Neuronal stem cell (in vitro differentiated cells): ENCODE measurements at regions not wholly inside any gene's neighbourhood (a gene's known extent, or its start where the extent isn't known, plus 50 kb on each side); places are given as distances from the start of the nearest gene placed in this dataset.

ENCODE experiments used
- DNase-seq: peaks from one replicate; pipeline ENCODE4 v3.0.0-alpha.2; 2013; ENCODE audit warnings: low spot score
- H2AFZ ChIP-seq: one replicate; pipeline ENCODE4 v1.6.1; 2013; ENCODE audit warnings: mild to moderate bottlenecking, low read length, inconsistent platforms
- H2AK5ac ChIP-seq: 2 replicates; pipeline ENCODE4 v1.6.1; 2013; ENCODE audit warnings: low read depth, mild to moderate bottlenecking, inconsistent platforms, low read length, moderate library complexity, mixed read lengths
- H2BK120ac ChIP-seq: 2 replicates; pipeline ENCODE4 v1.6.1; 2013; ENCODE audit warnings: low read depth, mild to moderate bottlenecking, inconsistent platforms, low read length, moderate library complexity, mixed read lengths
- H2BK12ac ChIP-seq: one replicate; pipeline ENCODE4 v1.6.1; 2013; ENCODE audit warnings: low read length, inconsistent platforms
- H2BK15ac ChIP-seq: 2 replicates; pipeline ENCODE4 v1.6.1; 2013; ENCODE audit warnings: mild to moderate bottlenecking, low read length, inconsistent platforms, mixed read lengths
- H2BK5ac ChIP-seq: one replicate; pipeline ENCODE4 v1.6.1; 2013; ENCODE audit warnings: inconsistent platforms, mild to moderate bottlenecking, low read length, moderate library complexity
- H3K14ac ChIP-seq: one replicate; pipeline ENCODE4 v1.6.1; 2013; ENCODE audit warnings: low read length, inconsistent platforms
- H3K18ac ChIP-seq: 2 replicates; pipeline ENCODE4 v1.6.1; 2013; ENCODE audit warnings: low read length, inconsistent platforms
- H3K23ac ChIP-seq: 2 replicates; pipeline ENCODE4 v1.6.1; 2013; ENCODE audit warnings: low read depth, mild to moderate bottlenecking, mixed read lengths, low read length, inconsistent platforms; ENCODE audit not compliant: poor library complexity
- H3K27ac ChIP-seq: replicated peaks from 3 replicates; pipeline ENCODE4 v1.5.1; 2013; ENCODE audit warnings: low read length, inconsistent platforms
- H3K27me3 ChIP-seq, 3 experiments: 2 replicates each; pipeline ENCODE4 v1.6.1; 2013; ENCODE audit warnings: low read length in 3 of 3, mild to moderate bottlenecking in 2 of 3, inconsistent platforms in 1 of 3, low read depth in 1 of 3, mixed read lengths in 1 of 3, moderate library complexity in 1 of 3; ENCODE audit not compliant: control insufficient read depth in 3 of 3, insufficient read depth in 3 of 3
- H3K36me3 ChIP-seq, 2 donors: replicated peaks in 1 of 2; 2 replicates each; pipeline ENCODE4 v1.6.1; 2013; ENCODE audit warnings: low read length in 2 of 2; ENCODE audit not compliant: control insufficient read depth in 2 of 2, insufficient read depth in 2 of 2
- H3K4ac ChIP-seq: 2 replicates; pipeline ENCODE4 v1.6.1; 2013; ENCODE audit warnings: inconsistent platforms, mild to moderate bottlenecking, low read length, moderate library complexity
- H3K4me1 ChIP-seq, 2 donors: 1 replicate in 1 of 2; 2 replicates in 1 of 2; pipeline ENCODE4 v1.6.1; 2013; ENCODE audit warnings: low read length in 2 of 2, low read depth in 1 of 2; ENCODE audit not compliant: control insufficient read depth in 2 of 2, insufficient read depth in 1 of 2
- H3K4me2 ChIP-seq: one replicate; pipeline ENCODE4 v1.6.1; 2013; ENCODE audit warnings: mild to moderate bottlenecking, low read length, inconsistent platforms; ENCODE audit not compliant: insufficient read depth, poor library complexity, severe bottlenecking
- H3K4me3 ChIP-seq, 2 donors: 2 replicates each; pipeline ENCODE4 v1.5.1; 2013; ENCODE audit warnings: low read length in 2 of 2, mild to moderate bottlenecking in 2 of 2, inconsistent platforms in 1 of 2, moderate library complexity in 1 of 2
- H3K79me1 ChIP-seq: one replicate; pipeline ENCODE4 v1.6.1; 2013; ENCODE audit warnings: low read depth, mild to moderate bottlenecking, inconsistent platforms, low read length, moderate library complexity
- H3K9ac ChIP-seq: one replicate; pipeline ENCODE4 v1.6.1; 2013; ENCODE audit warnings: mild to moderate bottlenecking, low read depth, low read length, inconsistent platforms; ENCODE audit not compliant: poor library complexity
- H3K9me3 ChIP-seq, 2 donors: replicated peaks in 1 of 2; 2 replicates each; pipeline versions ENCODE3 to v1.6.1; 2013; ENCODE audit warnings: low read length in 2 of 2, mild to moderate bottlenecking in 2 of 2, inconsistent platforms in 1 of 2, low read depth in 1 of 2, mixed read lengths in 1 of 2, moderate library complexity in 1 of 2; ENCODE audit not compliant: control insufficient read depth in 2 of 2, insufficient read depth in 1 of 2
- H4K8ac ChIP-seq: one replicate; pipeline ENCODE4 v1.6.1; 2013; ENCODE audit warnings: low read depth, mild to moderate bottlenecking, inconsistent platforms, low read length, moderate library complexity
- H4K91ac ChIP-seq: one replicate; pipeline ENCODE4 v1.6.1; 2013; ENCODE audit warnings: low read length, low read depth, mild to moderate bottlenecking, inconsistent platforms; ENCODE audit not compliant: poor library complexity
- WGBS, 2 donors: extraction: QIAGEN DNeasy Blood & Tissue Kit; methylation state at CpG; one replicate each; pipeline ENCODE4 v1.1.7; 2013; ENCODE audit warnings: missing lambda C conversion rate in 2 of 2, mixed read lengths in 1 of 2; ENCODE audit not compliant: insufficient read length in 2 of 2, insufficient replicate concordance in 1 of 2; ENCODE audit errors: extremely low coverage in 2 of 2; 5-methylcytosine and 5-hydroxymethylcytosine counted together

DNA sequence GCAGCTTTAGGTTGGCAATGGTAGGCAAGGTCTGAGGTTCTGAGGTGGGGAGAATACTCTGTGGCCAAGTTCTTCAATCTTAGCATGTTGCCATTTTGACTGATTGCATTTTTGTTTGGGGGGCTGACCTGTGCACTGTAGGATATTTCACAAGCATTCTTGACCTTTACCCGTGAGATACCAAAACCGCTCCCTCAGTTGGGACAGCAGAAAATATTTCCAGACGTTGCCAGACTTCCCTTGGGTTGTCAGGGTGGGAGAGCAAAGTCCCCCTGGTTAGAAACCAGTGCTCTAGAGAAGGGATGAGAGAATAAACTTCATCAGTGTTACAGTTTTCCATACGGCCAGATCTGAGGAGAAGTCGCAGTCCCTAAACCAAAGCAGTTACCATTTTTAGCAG is 279.6 kb downstream of the TFAP2B start:
- Histone ChIP-seq H3K23ac (no peak overlapping the region), H3K9me3 (no peaks in the 10 kb centered on the region), H2BK120ac (no peak overlapping the region), H2BK15ac (no peak overlapping the region), H3K36me3 (no peaks in the 10 kb centered on the region), H3K9ac (no peak overlapping the region), H3K4me2 (no peak overlapping the region), H2BK12ac (no peak overlapping the region), H2AK5ac (no peak overlapping the region), H3K27ac (no peak overlapping the region), H3K79me1 (no peaks in the 10 kb centered on the region), H3K4me3 (no peak overlapping the region), H3K18ac (no peak overlapping the region), H4K8ac (no peak overlapping the region), H3K27me3 (no peaks in the 10 kb centered on the region), H3K14ac (no peak overlapping the region), H4K91ac (no peak overlapping the region), H2AFZ (no peak overlapping the region), H2BK5ac (no peak overlapping the region), H3K4ac (no peak overlapping the region), H3K4me1 (no peaks in the 10 kb centered on the region)
- no CpG with 5 or more reads among the region's 5 CpGs for WGBS, 2 donors
- DNase-seq: no peak

DNA sequence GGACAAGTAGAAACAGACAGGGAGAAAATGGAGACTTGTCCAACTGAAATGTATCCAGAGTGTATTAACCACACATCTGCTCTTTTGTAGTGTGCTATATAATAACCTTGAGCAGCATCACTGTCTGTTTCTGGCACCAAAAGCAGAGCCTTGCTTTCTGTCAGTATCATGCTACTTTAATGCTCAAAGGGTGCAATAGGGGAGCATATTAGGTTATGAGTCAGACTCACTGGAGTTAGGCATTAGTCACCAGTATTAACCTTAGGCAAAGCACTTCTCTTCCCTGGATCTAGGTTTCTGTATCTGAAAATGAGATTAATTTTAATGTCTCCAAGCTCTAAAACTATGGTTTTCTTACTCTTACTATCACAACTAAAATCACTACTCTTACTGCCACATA is 280.1 kb downstream of the TFAP2B start:
- H2BK120ac ChIP-seq: no peak overlapping the region
- H3K36me3 ChIP-seq: no peaks in the 10 kb centered on the region
- DNase-seq: no peak
- no peak overlapping the region for H3K9ac ChIP-seq
- H3K4ac ChIP-seq: no peak overlapping the region
- no peaks in the 10 kb centered on the region for H3K4me1 ChIP-seq
- H4K91ac ChIP-seq: no peak overlapping the region
- H2BK5ac ChIP-seq: no peak overlapping the region
- H2BK12ac ChIP-seq: no peak overlapping the region
- H3K9me3 ChIP-seq: no peaks in the 10 kb centered on the region
- no peak overlapping the region for H2AK5ac ChIP-seq
- no peak overlapping the region for H3K4me3 ChIP-seq
- H4K8ac ChIP-seq: no peak overlapping the region
- H3K27me3 ChIP-seq: no peaks in the 10 kb centered on the region
- H3K79me1 ChIP-seq: no peaks in the 10 kb centered on the region
- H3K23ac ChIP-seq: no peak overlapping the region
- H3K14ac ChIP-seq: no peak overlapping the region
- H2AFZ ChIP-seq: no peak overlapping the region
- H3K18ac ChIP-seq: no peak overlapping the region
- no peak overlapping the region for H3K4me2 ChIP-seq
- H3K27ac ChIP-seq: no peak overlapping the region
- H2BK15ac ChIP-seq: no peak overlapping the region

DNA sequence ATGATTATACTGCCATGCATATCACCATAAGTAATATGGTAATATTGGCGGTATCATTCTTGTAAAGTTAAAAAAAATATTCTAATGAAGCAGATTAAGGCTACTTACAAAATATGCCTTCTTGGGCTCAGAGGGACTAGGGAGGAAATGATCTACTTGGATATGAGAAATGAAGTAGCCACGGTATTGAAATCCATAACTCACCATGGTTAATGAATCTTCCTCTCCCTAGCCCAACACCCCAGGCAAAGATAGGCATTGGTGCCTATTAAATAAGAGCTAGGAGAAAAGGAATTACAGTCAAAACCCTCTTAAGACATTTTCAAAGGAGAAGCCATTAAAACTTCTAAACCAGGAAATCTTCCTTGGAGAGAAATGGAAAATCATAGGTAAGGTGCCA is 280.5 kb downstream of the TFAP2B start:
- H3K4ac ChIP-seq: no peak overlapping the region
- no peak overlapping the region for H3K9ac ChIP-seq
- H3K23ac ChIP-seq: no peak overlapping the region
- no peak overlapping the region for H3K4me3 ChIP-seq
- no peak overlapping the region for H2BK12ac ChIP-seq
- H2BK5ac ChIP-seq: no peak overlapping the region
- no peak overlapping the region for H2BK15ac ChIP-seq
- DNase-seq: no peak
- H4K91ac ChIP-seq: no peak overlapping the region
- no peak overlapping the region for H3K4me2 ChIP-seq
- no peaks in the 10 kb centered on the region for H3K9me3 ChIP-seq
- H3K4me1 ChIP-seq: no peaks in the 10 kb centered on the region
- no peak overlapping the region for H2BK120ac ChIP-seq
- H2AK5ac ChIP-seq: no peak overlapping the region
- H2AFZ ChIP-seq: no peak overlapping the region
- H3K27me3 ChIP-seq: no peaks in the 10 kb centered on the region
- no peak overlapping the region for H3K18ac ChIP-seq
- no CpG with 5 or more reads among the region's 2 CpGs for WGBS, 2 donors
- H3K27ac ChIP-seq: no peak overlapping the region
- no peaks in the 10 kb centered on the region for H3K79me1 ChIP-seq
- no peaks in the 10 kb centered on the region for H3K36me3 ChIP-seq
- H4K8ac ChIP-seq: no peak overlapping the region
- no peak overlapping the region for H3K14ac ChIP-seq

DNA sequence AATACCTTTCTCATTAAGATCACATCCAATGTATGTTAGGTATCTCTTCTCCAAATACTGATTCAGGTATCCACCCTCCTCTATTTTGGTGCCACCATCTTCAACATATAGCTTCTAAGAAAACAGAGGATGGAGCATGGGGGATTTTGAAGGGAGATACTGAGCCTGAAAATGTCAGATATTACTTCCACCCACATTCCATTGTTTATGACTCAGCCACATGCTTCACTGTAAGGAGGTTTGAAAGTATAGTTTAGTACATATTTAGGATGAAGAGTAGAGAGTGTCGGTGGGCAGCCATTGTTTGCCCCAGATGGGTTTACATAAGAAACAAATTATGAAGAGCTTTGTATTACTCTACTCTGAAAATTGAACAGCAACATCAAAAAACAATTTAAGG is 286.7 kb downstream of the TFAP2B start:
- no peak overlapping the region for H2BK120ac ChIP-seq
- no peaks in the 10 kb centered on the region for H3K27me3 ChIP-seq
- H2AFZ ChIP-seq: no peak overlapping the region
- H4K91ac ChIP-seq: no peak overlapping the region
- no peak overlapping the region for H3K4ac ChIP-seq
- no peak overlapping the region for H2BK15ac ChIP-seq
- no peak overlapping the region for H2AK5ac ChIP-seq
- no peak overlapping the region for H3K14ac ChIP-seq
- no peak overlapping the region for H3K27ac ChIP-seq
- H3K9me3 ChIP-seq: no peaks in the 10 kb centered on the region
- DNase-seq: no peak
- H3K79me1 ChIP-seq: no peaks in the 10 kb centered on the region
- no peak overlapping the region for H3K23ac ChIP-seq
- H3K4me3 ChIP-seq: no peak overlapping the region
- H3K4me1 ChIP-seq: no peaks in the 10 kb centered on the region
- no peak overlapping the region for H2BK12ac ChIP-seq
- no peak overlapping the region for H3K9ac ChIP-seq
- no peak overlapping the region for H4K8ac ChIP-seq
- H3K36me3 ChIP-seq: no peaks in the 10 kb centered on the region
- no peak overlapping the region for H2BK5ac ChIP-seq
- no peak overlapping the region for H3K18ac ChIP-seq
- H3K4me2 ChIP-seq: no peak overlapping the region
- no CpG with 5 or more reads among the region's 1 CpG for WGBS, 2 donors
